Ovary (tissue), 3 donors: ENCODE measurements at regions not wholly inside any gene's neighbourhood (a gene's known extent, or its start where the extent isn't known, plus 50 kb on each side); places are given as distances from the start of the nearest gene placed in this dataset.

ENCODE experiments used
- CTCF ChIP-seq, 3 donors: fragments of 450-650 bp in 2 of 3; fragments of 200-600 bp in 1 of 3; IDR thresholded peaks; one replicate each; pipeline versions ENCODE4 v1.5.1 to v1.8.0; 2016 to 2022; ENCODE audit warnings: antibody characterized with exemption in 3 of 3, mild to moderate bottlenecking in 1 of 3
- EP300 ChIP-seq: sonication (generic); formaldehyde crosslinking; IDR thresholded peaks from one replicate; pipeline ENCODE4 v1.6.1; 2017; ENCODE audit warnings: antibody characterized with exemption
- POLR2A ChIP-seq: fragments of 450-650 bp; IDR thresholded peaks from one replicate; pipeline ENCODE4 v1.6.1; 2017; ENCODE audit warnings: antibody characterized with exemption, mild to moderate bottlenecking, moderate library complexity
- donor health status: DM: no; HTN: no; CAD: no.

- TF ChIP-seq CTCF (IDR thresholded peaks at IDR 0.05), result no peak
- TF ChIP-seq EP300, result no peak
- no peak for TF ChIP-seq POLR2A
These were observed 956.7 kb downstream of the TUSC7 start for GRCh38 chr3:117666325-117666724.
